ENCODE measurements at regions not wholly inside any gene's neighbourhood (a gene's known extent, or its start where the extent isn't known, plus 50 kb on each side); places are given as distances from the start of the nearest gene placed in this dataset.

DNA sequence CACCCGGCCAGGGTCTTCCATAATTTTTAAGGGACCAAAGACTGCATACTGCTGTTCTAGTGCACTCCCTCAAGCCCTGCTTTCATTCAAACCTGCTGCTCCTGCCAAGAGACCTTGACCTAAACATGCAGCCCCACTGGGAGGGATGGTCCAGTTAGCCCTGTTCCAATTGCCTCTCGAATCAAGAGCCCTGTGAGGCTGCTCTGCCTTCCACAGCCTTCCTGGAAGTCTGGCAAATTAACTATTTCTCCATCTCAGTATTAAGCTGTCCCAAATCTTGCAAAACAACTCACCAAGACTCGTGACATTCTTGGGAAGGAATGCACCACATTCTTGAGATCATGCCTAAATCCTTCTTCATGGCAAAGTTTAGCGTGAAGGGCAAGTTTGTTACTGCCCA, 231.3 kb downstream of the C1orf94 start:
- no peak for DNase-seq (ENCODE audit: low spot score)

- no peak for DNase-seq (ENCODE audit: low spot score)
Measured at GRCh38 chr1:34409689-34410229, 233.1 kb downstream of the C1orf94 start.

GRCh38 chr1:34412598-34413370, 236.1 kb downstream of the C1orf94 start:
- DNase-seq (ENCODE audit: low spot score), result no peak

DNA sequence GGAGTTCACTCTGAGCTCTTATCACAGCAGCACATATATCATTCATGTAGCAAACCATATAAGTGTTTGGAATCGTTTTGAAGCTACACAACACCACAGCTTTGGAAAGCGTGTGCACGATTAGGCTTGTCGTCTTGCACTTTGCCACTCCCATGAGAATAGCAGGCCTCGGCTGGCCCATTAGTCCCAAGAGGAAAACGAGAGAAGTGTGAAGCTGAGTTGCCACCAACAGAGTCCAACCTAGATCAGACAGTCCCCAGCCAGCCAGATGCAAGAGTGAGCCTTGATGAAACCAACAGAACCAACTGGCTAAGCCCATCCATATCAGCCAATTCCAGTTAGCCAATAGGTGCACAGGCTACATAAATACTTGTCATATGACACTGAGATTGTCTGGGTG, 238.4 kb downstream of the C1orf94 start:
- DNase-seq (ENCODE audit: low spot score), result no peak

DNA sequence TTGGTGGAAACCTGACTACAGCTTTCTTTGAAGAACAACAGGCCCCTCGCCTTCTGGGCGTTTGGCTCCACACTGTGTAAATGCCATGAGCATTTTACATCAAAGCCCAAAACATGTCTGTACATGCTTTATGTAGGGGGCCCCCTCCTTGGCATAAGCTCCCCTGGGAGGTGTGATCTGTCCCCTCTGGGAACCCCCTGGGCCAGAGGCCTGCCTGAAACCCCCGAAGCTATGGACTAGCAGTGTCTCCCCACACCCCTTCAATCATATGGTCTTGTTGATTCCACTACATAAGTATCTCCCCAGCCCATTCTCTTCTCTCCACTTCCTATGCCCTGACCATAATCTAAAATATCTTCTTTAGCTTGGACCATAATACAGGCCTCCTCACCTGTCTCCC, 241.5 kb downstream of the C1orf94 start:
- no peak for DNase-seq (ENCODE audit: low spot score)

- DNase-seq (ENCODE audit: low spot score), result no peak
Measured at GRCh38 chr1:34419663-34420136, 243.0 kb downstream of the C1orf94 start.

DNA sequence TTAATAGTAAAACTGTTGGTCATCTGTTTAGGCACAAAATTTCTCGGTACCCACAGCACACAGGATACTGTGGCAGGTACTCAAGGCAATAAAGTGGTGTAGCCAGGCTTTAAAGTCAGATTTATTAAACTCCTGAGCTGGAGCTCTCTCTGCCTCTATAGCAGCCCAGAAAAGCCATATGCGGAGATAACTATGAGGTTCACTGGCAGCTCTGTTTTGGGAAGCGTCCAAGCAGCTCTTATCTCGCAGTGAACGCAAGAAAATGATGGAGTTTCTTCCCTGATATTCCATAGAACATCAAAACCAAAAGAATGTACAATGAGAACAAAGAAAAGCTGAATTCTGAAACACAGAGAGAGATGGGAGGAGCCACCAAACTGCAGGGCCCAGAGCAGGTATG, 248.3 kb downstream of the C1orf94 start:
- no peak for DNase-seq (ENCODE audit: low spot score)

DNA sequence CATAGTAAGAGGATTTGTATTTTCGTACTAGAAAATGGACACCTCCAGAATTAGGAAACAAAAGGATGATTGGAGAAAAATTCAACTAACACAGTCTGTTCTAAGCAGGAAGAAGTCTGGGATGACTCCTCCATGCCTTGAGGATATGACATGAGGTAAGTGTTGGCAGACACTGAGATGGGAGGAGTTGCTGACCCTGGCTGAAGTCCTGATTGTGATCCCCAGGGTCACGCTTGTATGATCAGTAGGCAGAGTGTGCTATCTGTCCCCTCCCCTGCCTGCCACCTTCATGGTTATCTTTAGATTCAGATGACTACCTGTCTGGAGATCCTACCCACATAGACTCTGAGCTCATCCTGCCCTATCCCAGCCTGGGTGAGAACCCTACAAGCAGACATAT, 249.1 kb downstream of the C1orf94 start:
- no peak for DNase-seq (ENCODE audit: low spot score)

DNA sequence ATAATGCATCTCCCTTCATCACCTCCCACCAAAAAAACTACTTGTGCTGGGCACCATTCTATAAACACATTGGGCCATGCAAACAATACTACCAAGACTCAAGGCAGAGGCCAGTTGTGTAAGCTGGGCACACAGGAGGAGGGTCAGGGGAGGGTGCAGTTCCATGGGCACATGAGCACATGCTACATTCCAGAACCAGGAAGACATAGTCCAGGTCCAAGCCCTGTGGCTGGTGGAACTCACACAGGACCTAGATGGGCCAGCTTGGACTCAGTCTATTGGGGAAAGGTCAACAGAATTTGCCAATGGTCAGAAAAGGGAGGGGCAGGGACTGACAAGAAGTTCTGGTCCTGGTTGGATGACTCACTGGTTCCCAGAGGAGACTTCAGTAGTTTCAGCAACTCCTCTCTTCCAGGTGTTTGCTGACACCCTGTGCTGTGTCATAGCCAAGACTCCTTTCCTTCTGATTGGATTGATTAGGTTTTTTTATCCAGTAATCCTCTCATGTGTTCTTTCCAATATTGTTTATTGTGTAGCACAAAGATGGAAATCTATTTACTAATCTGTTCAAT, 249.7 kb downstream of the C1orf94 start:
- DNase-seq (ENCODE audit: low spot score), result no peak

DNA sequence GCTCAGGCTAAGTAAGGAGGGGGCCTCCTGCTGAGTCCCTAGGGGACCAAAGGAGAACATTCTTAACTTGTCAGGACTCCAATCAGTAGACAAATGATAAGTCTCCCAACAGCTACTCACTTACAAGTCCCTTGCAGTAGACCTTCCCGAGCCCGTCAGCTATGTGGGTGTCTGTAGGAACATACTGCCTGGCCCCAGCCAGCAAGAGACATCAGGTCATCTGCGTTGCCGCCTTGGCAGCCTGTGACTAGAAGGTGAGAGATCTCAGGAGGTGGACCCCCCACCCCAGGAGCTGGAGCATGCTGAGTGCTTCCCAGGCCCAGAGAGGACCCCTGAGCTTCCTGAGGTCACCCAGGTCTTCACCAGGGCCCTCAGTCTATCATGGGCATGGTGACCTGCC, 250.5 kb downstream of the C1orf94 start:
- no peak for DNase-seq (ENCODE audit: low spot score)

DNA sequence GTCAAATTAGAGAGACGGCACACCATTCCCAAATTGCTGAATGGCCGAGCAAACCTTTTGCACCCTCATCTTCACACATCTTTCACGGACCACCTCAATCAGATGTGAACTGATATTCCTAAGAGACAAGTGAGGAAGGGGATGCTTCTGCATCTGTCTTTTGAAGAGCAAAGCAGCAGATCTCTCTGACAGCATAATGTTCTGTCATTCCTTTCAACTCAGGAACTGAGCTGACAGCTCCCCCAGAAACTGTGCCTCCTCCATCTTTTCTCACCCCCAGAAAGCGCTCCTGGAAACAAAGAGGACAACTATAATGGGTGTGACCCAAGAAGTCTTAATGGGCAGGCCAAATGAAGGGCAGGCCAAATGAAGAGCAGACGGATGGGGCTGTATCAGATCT, 256.4 kb downstream of the C1orf94 start:
- no peak for DNase-seq (ENCODE audit: low spot score)

DNA sequence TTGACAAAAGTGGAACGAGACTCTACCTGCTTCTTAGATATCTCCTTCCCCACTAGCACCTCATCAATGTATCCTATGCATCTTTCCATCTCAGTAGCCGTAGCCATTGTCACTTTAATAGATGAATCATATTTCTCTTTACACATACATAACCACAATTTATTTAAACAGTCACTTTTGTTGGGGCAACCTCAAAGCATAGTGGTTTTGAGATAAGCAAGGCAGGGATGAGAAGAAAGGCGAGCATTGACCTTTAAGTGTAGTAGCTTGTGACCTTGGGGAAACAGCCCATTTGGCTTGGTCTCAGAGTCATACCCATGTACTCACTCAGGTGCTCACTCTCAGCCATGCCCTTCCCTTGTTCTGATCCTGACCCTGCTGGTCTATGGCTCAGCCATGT, 260.1 kb downstream of the C1orf94 start:
- DNase-seq (ENCODE audit: low spot score), result no peak

DNA sequence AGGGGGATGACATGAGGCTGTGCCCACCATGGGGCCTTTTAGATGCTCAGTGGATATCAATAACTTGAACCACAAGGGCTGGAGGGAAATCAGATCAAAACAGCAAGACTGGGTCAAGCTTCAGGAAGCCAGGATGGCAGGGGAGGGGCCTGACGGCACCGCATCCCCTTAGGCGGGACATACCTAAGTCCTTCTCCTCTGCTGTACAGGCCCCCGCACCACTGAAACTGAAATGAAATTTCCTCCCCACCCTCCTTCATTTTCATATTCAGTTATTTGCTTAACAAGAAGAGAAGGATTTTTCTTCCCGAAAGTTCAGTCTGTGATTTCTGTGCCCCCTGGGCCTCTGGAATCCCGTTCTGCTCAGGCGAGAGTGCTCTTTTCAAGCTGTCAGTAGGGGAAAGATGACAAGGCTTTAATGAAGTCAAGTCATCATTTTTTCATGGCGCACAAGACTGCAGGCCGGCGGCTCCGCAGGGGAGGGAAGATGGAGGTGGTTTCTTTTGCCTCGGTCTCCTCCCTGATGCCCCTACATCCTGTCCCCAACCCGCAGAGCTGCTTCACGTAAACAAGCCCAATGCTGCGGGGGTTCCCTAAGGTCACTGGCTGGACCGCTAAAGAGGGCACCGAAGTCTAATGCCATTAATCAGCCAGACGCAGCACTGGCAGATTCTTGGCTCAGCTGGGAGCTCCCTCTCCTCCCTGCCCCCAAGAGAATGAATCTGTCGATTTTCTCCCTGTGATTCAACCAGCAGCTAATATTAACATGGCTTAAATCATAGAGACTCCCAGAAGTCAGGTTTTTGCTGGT, 264.8 kb downstream of the C1orf94 start:
- no peak for DNase-seq (ENCODE audit: low spot score)

GRCh38 chr1:34444516-34444915, 267.8 kb downstream of the C1orf94 start:
- no peak for DNase-seq (ENCODE audit: low spot score)

DNA sequence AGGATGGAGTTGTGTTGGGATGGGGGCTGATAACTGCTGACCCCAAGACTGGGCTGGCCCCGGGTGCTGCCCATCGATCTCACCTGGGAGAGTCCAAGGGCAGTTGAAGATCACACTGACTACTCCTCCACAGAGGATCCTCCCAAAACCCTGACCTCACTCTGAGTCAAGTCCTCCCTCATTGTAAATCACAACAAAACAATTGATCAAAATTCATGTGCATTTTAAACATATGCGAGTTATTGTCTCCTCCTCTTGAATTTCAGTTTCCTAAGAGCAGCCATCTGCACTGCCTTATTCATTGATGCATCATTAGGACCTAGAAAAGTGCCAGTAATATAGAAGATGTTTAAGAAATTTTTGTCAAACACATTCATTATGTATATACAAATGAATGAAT, 273.6 kb downstream of the C1orf94 start:
- no peak for DNase-seq (ENCODE audit: low spot score)

DNA sequence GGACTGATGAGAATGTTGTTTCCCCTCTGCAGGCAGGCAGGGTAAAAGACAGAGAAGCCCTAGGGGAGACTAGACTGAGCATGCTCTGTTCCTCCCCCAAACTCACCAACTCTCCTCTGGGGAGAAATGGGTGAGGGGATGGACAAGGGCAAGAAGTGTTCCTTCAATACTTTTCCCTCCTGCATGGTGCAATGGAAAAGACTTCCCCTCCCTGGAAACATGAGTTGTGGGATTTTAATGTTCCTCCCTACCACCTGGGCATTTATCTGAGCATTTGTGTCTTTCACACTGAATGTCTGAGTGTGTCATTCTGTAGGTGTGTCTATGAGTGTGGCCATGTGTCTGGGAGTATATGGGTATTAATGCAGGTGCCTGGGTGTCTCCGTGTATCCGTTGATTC, 275.7 kb downstream of the C1orf94 start:
- no peak for DNase-seq (ENCODE audit: low spot score)

GRCh38 chr1:34455121-34455520, 278.4 kb downstream of the C1orf94 start:
- no peak for DNase-seq (ENCODE audit: low spot score)

DNA sequence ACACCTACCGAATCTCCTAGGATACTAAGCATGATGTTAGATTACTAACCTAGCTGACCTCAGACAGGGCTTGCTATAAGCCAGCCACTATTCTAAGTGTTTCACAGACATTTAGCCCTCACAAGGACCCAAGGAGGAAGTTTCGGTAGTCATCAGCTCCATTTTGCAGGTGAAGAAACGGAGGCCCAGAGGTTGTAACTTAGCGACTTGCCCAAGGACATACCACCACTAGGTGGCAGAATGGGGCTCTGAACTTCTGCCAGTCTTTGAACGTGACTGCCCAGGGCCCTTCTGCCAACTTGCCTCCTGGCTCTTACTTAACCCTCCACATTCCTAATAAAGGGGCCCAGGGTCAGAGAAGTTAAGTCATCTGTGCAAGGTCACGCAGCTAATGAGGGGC, 283.5 kb downstream of the C1orf94 start:
- DNase-seq (ENCODE audit: low spot score), result peak; percentile 43

- no peak for DNase-seq (ENCODE audit: low spot score)
Measured at GRCh38 chr1:34470401-34470800, 284.4 kb upstream of the GJB5 start.

DNA sequence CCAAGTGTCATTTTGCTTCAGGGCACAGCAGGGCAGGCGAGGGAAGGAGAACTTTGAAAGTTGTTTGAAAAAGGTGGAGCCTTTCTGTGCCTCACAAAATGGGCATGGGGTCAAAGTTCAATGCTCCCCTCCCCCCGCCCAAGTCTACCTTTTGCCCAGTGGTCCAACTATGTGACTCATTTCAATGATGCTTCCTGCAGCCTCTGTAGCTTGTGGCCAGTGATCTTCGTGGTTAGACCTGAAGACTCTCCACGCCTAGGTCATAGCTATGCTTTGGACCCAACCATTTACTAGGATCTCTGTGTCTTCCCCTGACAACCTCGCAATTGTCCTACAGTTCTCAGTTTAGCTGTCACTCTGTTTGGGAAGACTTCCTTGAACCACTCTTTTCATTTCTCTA, 280.3 kb upstream of the GJB5 start:
- DNase-seq (ENCODE audit: low spot score), result peak; percentile 4

GRCh38 chr1:34476371-34476770, 278.5 kb upstream of the GJB5 start:
- no peak for DNase-seq (ENCODE audit: low spot score)

GRCh38 chr1:34477632-34478141, 277.2 kb upstream of the GJB5 start:
- no peak for DNase-seq (ENCODE audit: low spot score)

All from LoVo (cell line).